Trophoblast cell (in vitro differentiated cells and primary cell): ENCODE measurements at regions not wholly inside any gene's neighbourhood (a gene's known extent, or its start where the extent isn't known, plus 50 kb on each side); places are given as distances from the start of the nearest gene placed in this dataset.

Source experiments
- DNase-seq, 2 donors: peaks; one replicate each; pipeline ENCODE4 v3.0.0-alpha.2; 2016
- H2AFZ ChIP-seq: 2 replicates; pipeline ENCODE4 v1.6.1; 2013; ENCODE audit warnings: low read length, moderate library complexity, mild to moderate bottlenecking; ENCODE audit not compliant: insufficient read depth, poor library complexity
- H2AK5ac ChIP-seq: 2 replicates; pipeline ENCODE4 v1.6.1; 2013; ENCODE audit warnings: mild to moderate bottlenecking, low read length
- H2BK120ac ChIP-seq: 2 replicates; pipeline ENCODE4 v1.6.1; 2013; ENCODE audit warnings: low read length, mild to moderate bottlenecking, moderate library complexity; ENCODE audit not compliant: insufficient read depth, poor library complexity
- H2BK12ac ChIP-seq: 2 replicates; pipeline ENCODE4 v1.6.1; 2013; ENCODE audit warnings: mild to moderate bottlenecking, low read length, moderate library complexity
- H2BK5ac ChIP-seq: 2 replicates; pipeline ENCODE4 v1.6.1; 2013; ENCODE audit warnings: low read length, low read depth, moderate library complexity, mild to moderate bottlenecking; ENCODE audit not compliant: poor library complexity
- H3K14ac ChIP-seq: 2 replicates; pipeline ENCODE4 v1.6.1; 2013; ENCODE audit warnings: mild to moderate bottlenecking, low read length
- H3K18ac ChIP-seq: 2 replicates; pipeline ENCODE4 v1.6.1; 2013; ENCODE audit warnings: mild to moderate bottlenecking, low read length
- H3K23ac ChIP-seq: 2 replicates; pipeline ENCODE4 v1.6.1; 2013; ENCODE audit warnings: low read length
- H3K27ac ChIP-seq: 2 replicates; pipeline ENCODE4 v1.5.1; 2013; ENCODE audit warnings: low read depth, mild to moderate bottlenecking, inconsistent platforms, low read length, moderate library complexity
- H3K27me3 ChIP-seq: 2 replicates; pipeline ENCODE4 v1.6.1; 2013; ENCODE audit warnings: inconsistent platforms, mild to moderate bottlenecking, low read length, moderate library complexity; ENCODE audit not compliant: insufficient read depth
- H3K36me3 ChIP-seq, 2 experiments: 1 replicate in 1 of 2; 2 replicates in 1 of 2; pipeline ENCODE4 v1.6.1; 2013; ENCODE audit warnings: low read length in 2 of 2, mild to moderate bottlenecking in 2 of 2, moderate library complexity in 1 of 2; ENCODE audit not compliant: insufficient read depth in 2 of 2, control insufficient read depth in 1 of 2
- H3K4ac ChIP-seq: 2 replicates; pipeline ENCODE4 v1.6.1; 2013; ENCODE audit warnings: low read depth, mild to moderate bottlenecking, low read length, moderate library complexity
- H3K4me1 ChIP-seq, 2 experiments: 1 replicate in 1 of 2; 2 replicates in 1 of 2; pipeline ENCODE4 v1.6.1; 2013; ENCODE audit warnings: low read length in 2 of 2, mild to moderate bottlenecking in 2 of 2, moderate library complexity in 1 of 2; ENCODE audit not compliant: insufficient read depth in 2 of 2, control insufficient read depth in 1 of 2
- H3K4me2 ChIP-seq: 2 replicates; pipeline ENCODE4 v1.6.1; 2013; ENCODE audit warnings: inconsistent platforms, mild to moderate bottlenecking, low read length, moderate library complexity
- H3K4me3 ChIP-seq: 2 replicates; pipeline ENCODE4 v1.5.1; 2013; ENCODE audit warnings: mild to moderate bottlenecking, low read depth, low read length, inconsistent platforms
- H3K79me1 ChIP-seq: one replicate; pipeline ENCODE4 v1.6.1; 2013; ENCODE audit warnings: low read length
- H3K79me2 ChIP-seq: 2 replicates; pipeline ENCODE4 v1.6.1; 2013; ENCODE audit warnings: low read length, mild to moderate bottlenecking; ENCODE audit not compliant: control insufficient read depth, insufficient read depth, poor library complexity
- H3K9ac ChIP-seq: 2 replicates; pipeline ENCODE4 v1.6.1; 2013; ENCODE audit warnings: mild to moderate bottlenecking, low read length
- H3K9me3 ChIP-seq: 2 replicates; pipeline ENCODE4 v1.6.1; 2013; ENCODE audit warnings: low read depth, mild to moderate bottlenecking, control low read depth, inconsistent platforms, low read length; ENCODE audit not compliant: insufficient read depth
- H4K12ac ChIP-seq: 2 replicates; pipeline ENCODE4 v1.6.1; 2013; ENCODE audit warnings: low read depth, mild to moderate bottlenecking, low read length, moderate library complexity
- H4K8ac ChIP-seq: 2 replicates; pipeline ENCODE4 v1.6.1; 2013; ENCODE audit warnings: low read depth, mild to moderate bottlenecking, low read length, moderate library complexity
- H4K91ac ChIP-seq: one replicate; pipeline ENCODE4 v1.6.1; 2013; ENCODE audit warnings: low read depth, mild to moderate bottlenecking, low read length, moderate library complexity
- WGBS: extraction: QIAGEN DNeasy Blood & Tissue Kit; methylation state at CpG from one replicate; pipeline ENCODE4 v1.1.7; 2013; ENCODE audit warnings: missing lambda C conversion rate; ENCODE audit not compliant: insufficient read length, insufficient coverage; ENCODE audit errors: extremely low coverage; 5-methylcytosine and 5-hydroxymethylcytosine counted together

DNA sequence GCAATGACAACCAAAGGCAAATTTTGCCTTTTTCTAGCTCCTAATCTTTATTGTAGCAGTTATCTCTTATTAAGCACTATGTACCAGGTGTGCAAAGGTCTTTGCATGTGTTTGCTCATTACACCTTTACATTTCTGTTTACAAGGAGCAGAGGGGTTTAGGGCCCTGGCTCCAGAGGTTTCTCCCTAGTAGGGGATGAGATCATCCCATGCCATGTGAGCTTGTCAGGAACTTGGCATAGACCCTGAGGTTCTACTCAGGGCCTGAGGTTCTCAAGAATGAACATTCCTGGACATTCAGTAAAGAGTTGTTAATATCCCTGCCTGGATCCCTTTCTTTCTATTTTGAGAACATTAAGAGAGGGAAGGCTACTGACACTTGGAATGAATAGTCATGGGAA is 292.0 kb downstream of the RPAP3 start:
- Histone ChIP-seq H3K18ac (no peak overlapping the region), H3K14ac (no peak overlapping the region), H3K36me3 (no peaks in the 10 kb centered on the region), H2AK5ac (no peak overlapping the region), H4K91ac (no peak overlapping the region), H3K4me3 (no peak overlapping the region), H2BK5ac (no peak overlapping the region), H3K9me3 (no peaks in the 10 kb centered on the region), H3K9ac (no peak overlapping the region), H2BK12ac (no peak overlapping the region), H3K27ac (no peak overlapping the region), H3K4me1 (no peaks in the 10 kb centered on the region), H3K27me3 (no peaks in the 10 kb centered on the region), H3K4me2 (no peak overlapping the region), H2BK120ac (no peak overlapping the region), H4K8ac (no peak overlapping the region), H4K12ac (no peak overlapping the region), H3K79me2 (no peaks in the 10 kb centered on the region), H3K23ac (no peak overlapping the region), H3K79me1 (no peaks in the 10 kb centered on the region), H2AFZ (no peak overlapping the region), H3K4ac (no peak overlapping the region)
- DNase-seq = no peak

GRCh38 chr12:47412601-47413236 is 293.1 kb downstream of the RPAP3 start:
- Histone ChIP-seq H4K8ac (no peak overlapping the region), H3K9ac (no peak overlapping the region), H2BK5ac (no peak overlapping the region), H3K79me2 (no peaks in the 10 kb centered on the region), H3K18ac (no peak overlapping the region), H3K9me3 (no peaks in the 10 kb centered on the region), H3K27ac (no peak overlapping the region), H2BK120ac (no peak overlapping the region), H3K4ac (no peak overlapping the region), H3K4me3 (no peak overlapping the region), H3K14ac (no peak overlapping the region), H2AK5ac (no peak overlapping the region), H3K79me1 (no peaks in the 10 kb centered on the region), H3K4me2 (no peak overlapping the region), H2BK12ac (no peak overlapping the region), H4K12ac (no peak overlapping the region), H3K27me3 (no peaks in the 10 kb centered on the region), H3K4me1 (no peaks in the 10 kb centered on the region), H4K91ac (no peak overlapping the region), H2AFZ (no peak overlapping the region), H3K36me3 (no peaks in the 10 kb centered on the region), H3K23ac (no peak overlapping the region)
- WGBS = no CpG with 5 or more reads among the region's 3 CpGs
- no peak for DNase-seq

DNA sequence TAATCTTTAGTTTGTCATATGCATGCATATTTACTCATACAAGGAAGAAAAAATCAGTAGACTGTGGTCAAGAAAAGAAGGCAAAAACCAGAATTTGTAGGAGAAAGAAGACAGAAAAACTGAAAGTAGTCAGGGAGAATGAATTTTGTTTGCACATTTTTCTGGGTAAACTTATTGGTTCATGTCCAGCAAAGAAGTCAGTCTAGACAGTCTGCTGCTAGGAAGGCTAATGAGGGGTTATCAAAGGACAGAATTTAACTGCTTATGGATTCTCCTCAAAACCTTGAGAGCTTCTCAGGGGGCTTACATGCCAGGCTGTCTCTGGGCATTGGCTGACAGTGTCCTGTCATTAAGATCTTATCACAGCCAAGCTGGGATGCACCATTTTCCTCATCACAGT is 293.9 kb downstream of the RPAP3 start:
- DNase-seq = no peak
- H3K4me2 ChIP-seq = no peak overlapping the region
- H3K27me3 ChIP-seq = no peaks in the 10 kb centered on the region
- H3K18ac ChIP-seq = no peak overlapping the region
- no peaks in the 10 kb centered on the region for H3K4me1 ChIP-seq
- H3K23ac ChIP-seq = no peak overlapping the region
- no peak overlapping the region for H2AK5ac ChIP-seq
- no peak overlapping the region for H3K27ac ChIP-seq
- no peak overlapping the region for H3K4me3 ChIP-seq
- no peak overlapping the region for H2BK5ac ChIP-seq
- no peaks in the 10 kb centered on the region for H3K36me3 ChIP-seq
- no peak overlapping the region for H4K91ac ChIP-seq
- no peak overlapping the region for H4K8ac ChIP-seq
- H3K79me1 ChIP-seq = no peaks in the 10 kb centered on the region
- H3K9ac ChIP-seq = no peak overlapping the region
- H3K4ac ChIP-seq = no peak overlapping the region
- no peak overlapping the region for H2BK120ac ChIP-seq
- no peak overlapping the region for H2BK12ac ChIP-seq
- H2AFZ ChIP-seq = no peak overlapping the region
- no peaks in the 10 kb centered on the region for H3K79me2 ChIP-seq
- H3K14ac ChIP-seq = no peak overlapping the region
- no peaks in the 10 kb centered on the region for H3K9me3 ChIP-seq
- no peak overlapping the region for H4K12ac ChIP-seq

GRCh38 chr12:47410862-47411261 is 295.0 kb downstream of the RPAP3 start:
- Histone ChIP-seq H3K4me1 (no peaks in the 10 kb centered on the region), H3K23ac (no peak overlapping the region), H4K12ac (no peak overlapping the region), H3K4me2 (no peak overlapping the region), H3K9me3 (no peaks in the 10 kb centered on the region), H2AK5ac (no peak overlapping the region), H3K4me3 (no peak overlapping the region), H2AFZ (no peak overlapping the region), H3K27me3 (no peaks in the 10 kb centered on the region), H3K79me1 (no peaks in the 10 kb centered on the region), H3K79me2 (no peaks in the 10 kb centered on the region), H3K9ac (no peak overlapping the region), H3K18ac (no peak overlapping the region), H3K27ac (no peak overlapping the region), H4K8ac (no peak overlapping the region), H4K91ac (no peak overlapping the region), H3K4ac (no peak overlapping the region), H3K36me3 (no peaks in the 10 kb centered on the region), H2BK5ac (no peak overlapping the region), H3K14ac (no peak overlapping the region), H2BK120ac (no peak overlapping the region), H2BK12ac (no peak overlapping the region)
- no CpG with 5 or more reads among the region's 3 CpGs for WGBS
- DNase-seq = peak in 1 of 2 donors; percentile 54
